GM03348 (cell line): ENCODE measurements at regions not wholly inside any gene's neighbourhood (a gene's known extent, or its start where the extent isn't known, plus 50 kb on each side); places are given as distances from the start of the nearest gene placed in this dataset.
"Not testable (repeated sequence)": the region's sequence is repeated elsewhere in the genome, so short reads cannot be mapped to it uniquely, and the experiment has no call there.

Source experiments
- DNase-seq: peaks from one replicate; pipeline ENCODE4 v3.0.0; 2012; ENCODE audit warnings: low spot score

- peak; percentile 48 for DNase-seq
These were observed 100.0 kb upstream of the EDEM3 start for GRCh38 chr1:184854496-184855140.

- DNase-seq, result no peak
These were observed 99.4 kb upstream of the EDEM3 start for GRCh38 chr1:184854036-184854435.

GRCh38 chr1:184851822-184852746 is 97.4 kb upstream of the EDEM3 start:
- no peak for DNase-seq

- DNase-seq, result no peak
These were observed 89.3 kb upstream of the EDEM3 start for GRCh38 chr1:184843732-184844495.

GRCh38 chr1:184840596-184840995 is 85.9 kb upstream of the EDEM3 start:
- DNase-seq, result no peak

- peak; percentile 91 for DNase-seq
These were observed 83.9 kb upstream of the EDEM3 start for GRCh38 chr1:184838504-184838951.

- no peak for DNase-seq
These were observed 82.6 kb upstream of the EDEM3 start for GRCh38 chr1:184836934-184837895.

- peak; percentile 13 for DNase-seq
These were observed 81.5 kb upstream of the EDEM3 start for GRCh38 chr1:184836141-184836540.

GRCh38 chr1:184833994-184834393 is 79.3 kb upstream of the EDEM3 start:
- not testable (repeated sequence) for DNase-seq

GRCh38 chr1:184832517-184832916 is 77.9 kb upstream of the EDEM3 start:
- DNase-seq, result no peak

- DNase-seq, result not testable (repeated sequence)
These were observed 74.8 kb upstream of the EDEM3 start for GRCh38 chr1:184829496-184829895.

GRCh38 chr1:184828369-184828717 is 73.7 kb upstream of the EDEM3 start:
- DNase-seq, result no peak

GRCh38 chr1:184827600-184828368 is 73.1 kb upstream of the EDEM3 start:
- DNase-seq, result peak; percentile 61

GRCh38 chr1:184826001-184826400 is 71.3 kb upstream of the EDEM3 start:
- no peak for DNase-seq

GRCh38 chr1:184825571-184825970 is 70.9 kb upstream of the EDEM3 start:
- no peak for DNase-seq

GRCh38 chr1:184824691-184825323 is 70.1 kb upstream of the EDEM3 start:
- no peak for DNase-seq

- DNase-seq, result no peak
These were observed 68.4 kb upstream of the EDEM3 start for GRCh38 chr1:184823080-184823479.

- DNase-seq, result no peak
These were observed 67.6 kb upstream of the EDEM3 start for GRCh38 chr1:184822267-184822666.

GRCh38 chr1:184821658-184822057 is 67.0 kb upstream of the EDEM3 start:
- no peak for DNase-seq

GRCh38 chr1:184820956-184821355 is 66.3 kb upstream of the EDEM3 start:
- DNase-seq, result no peak
